Sigmoid colon (tissue), 6 donors: ENCODE measurements at regions not wholly inside any gene's neighbourhood (a gene's known extent, or its start where the extent isn't known, plus 50 kb on each side); places are given as distances from the start of the nearest gene placed in this dataset.

Experiments
- DNase-seq: peaks from one replicate; pipeline ENCODE4 v3.0.0-alpha.2; 2019
- H3K27ac ChIP-seq, 4 donors: fragments of 200-600 bp; sonication (generic); one replicate each; pipeline ENCODE4 v1.5.1; 2016 to 2019; ENCODE audit warnings: mild to moderate bottlenecking in 1 of 4
- H3K27me3 ChIP-seq, 3 donors: fragments of 200-600 bp; sonication (generic); one replicate each; pipeline ENCODE4 v1.5.1; 2019; ENCODE audit warnings: mild to moderate bottlenecking in 1 of 3
- H3K36me3 ChIP-seq, 4 donors: fragments of 200-600 bp; sonication (generic); one replicate each; pipeline ENCODE4 v1.5.1; 2016 to 2019
- H3K4me1 ChIP-seq, 4 donors: fragments of 200-600 bp; sonication (generic); one replicate each; pipeline ENCODE4 v1.5.1; 2017 to 2019
- H3K4me3 ChIP-seq, 4 donors: fragments of 200-600 bp; sonication (generic); one replicate each; pipeline ENCODE4 v1.5.1; 2017 to 2019; ENCODE audit warnings: mild to moderate bottlenecking in 2 of 4, moderate library complexity in 1 of 4
- H3K9me3 ChIP-seq, 4 donors: fragments of 200-600 bp in 3 of 4; sonication (generic) in 3 of 4; one replicate each; pipeline versions ENCODE4 v1.5.1 to v1.6.1; 2013 to 2019
- EP300 ChIP-seq, 4 donors: sonication (generic); formaldehyde crosslinking; IDR thresholded peaks; one replicate each; pipeline ENCODE4 v1.6.1; 2017; ENCODE audit warnings: antibody characterized with exemption in 4 of 4
- POLR2A ChIP-seq, 2 donors: fragments of 450-650 bp; IDR thresholded peaks; one replicate each; pipeline ENCODE4 v1.6.1; 2016; ENCODE audit warnings: antibody characterized with exemption in 2 of 2, mild to moderate bottlenecking in 2 of 2, moderate library complexity in 2 of 2
- POLR2AphosphoS5 ChIP-seq, 4 donors: sonication (generic); formaldehyde crosslinking; IDR thresholded peaks; one replicate each; pipeline ENCODE4 v1.6.1; 2017; ENCODE audit warnings: antibody characterized with exemption in 4 of 4
- WGBS, 2 donors: extraction: QIAGEN DNeasy Blood & Tissue Kit; methylation state at CpG; one replicate each; pipeline ENCODE4 v1.1.7; 2013; 5-methylcytosine and 5-hydroxymethylcytosine counted together
- intact Hi-C: fragments of 100-400 bp; cut with DNase I; formaldehyde crosslinking; loops from one replicate; pipeline ENCODE4 v1.15.1; 2023
- TF ChIP-seq, protein P1 (sequence below), 4 experiments: fragments of 450-650 bp in 3 of 4; fragments of 200-600 bp in 1 of 4; IDR thresholded peaks; one replicate each; pipeline ENCODE4 v1.5.1; 2016 to 2019; ENCODE audit warnings: antibody characterized with exemption in 4 of 4, mild to moderate bottlenecking in 3 of 4, moderate library complexity in 2 of 4
- donor health status: healthy with polysubstance abuse.
- donor health status: healthy.

DNA sequence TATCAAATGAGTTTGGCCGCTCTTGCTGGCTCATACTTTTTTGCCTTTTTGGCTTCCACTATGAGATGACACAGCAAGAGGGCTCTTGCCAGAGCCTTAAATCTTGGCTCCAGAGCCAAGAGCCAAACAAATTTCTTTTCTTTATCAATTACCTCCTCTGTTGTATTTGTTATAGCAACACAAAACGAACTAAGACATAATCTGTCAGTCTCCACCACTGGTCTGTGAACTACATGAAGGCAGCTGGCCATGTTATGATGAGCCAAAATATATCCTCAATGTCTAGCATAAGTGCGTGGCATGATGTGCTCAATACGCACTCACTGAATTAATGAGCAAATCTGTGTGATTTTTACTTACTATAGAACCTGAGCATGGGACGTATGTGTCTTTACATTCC lies 220.0 kb upstream of the ZNF217 start:
- no peak overlapping the region for H3K4me3 ChIP-seq
- H3K27me3 ChIP-seq: no peaks in the 10 kb centered on the region
- H3K27ac ChIP-seq: no peak overlapping the region
- TF ChIP-seq POLR2AphosphoS5 (IDR thresholded peaks at IDR 0.05) (no peak), POLR2A (IDR thresholded peaks at IDR 0.05) (no peak), EP300 (IDR thresholded peaks at IDR 0.05) (no peak)
- TF ChIP-seq, protein P1, sequence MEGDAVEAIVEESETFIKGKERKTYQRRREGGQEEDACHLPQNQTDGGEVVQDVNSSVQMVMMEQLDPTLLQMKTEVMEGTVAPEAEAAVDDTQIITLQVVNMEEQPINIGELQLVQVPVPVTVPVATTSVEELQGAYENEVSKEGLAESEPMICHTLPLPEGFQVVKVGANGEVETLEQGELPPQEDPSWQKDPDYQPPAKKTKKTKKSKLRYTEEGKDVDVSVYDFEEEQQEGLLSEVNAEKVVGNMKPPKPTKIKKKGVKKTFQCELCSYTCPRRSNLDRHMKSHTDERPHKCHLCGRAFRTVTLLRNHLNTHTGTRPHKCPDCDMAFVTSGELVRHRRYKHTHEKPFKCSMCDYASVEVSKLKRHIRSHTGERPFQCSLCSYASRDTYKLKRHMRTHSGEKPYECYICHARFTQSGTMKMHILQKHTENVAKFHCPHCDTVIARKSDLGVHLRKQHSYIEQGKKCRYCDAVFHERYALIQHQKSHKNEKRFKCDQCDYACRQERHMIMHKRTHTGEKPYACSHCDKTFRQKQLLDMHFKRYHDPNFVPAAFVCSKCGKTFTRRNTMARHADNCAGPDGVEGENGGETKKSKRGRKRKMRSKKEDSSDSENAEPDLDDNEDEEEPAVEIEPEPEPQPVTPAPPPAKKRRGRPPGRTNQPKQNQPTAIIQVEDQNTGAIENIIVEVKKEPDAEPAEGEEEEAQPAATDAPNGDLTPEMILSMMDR (IDR thresholded peaks at IDR 0.05): no peak
- WGBS, 2 donors: 86 to 87% methylated on average over 5 of the region's 5 CpGs
- H3K4me1 ChIP-seq: no peaks in the 10 kb centered on the region
- no peaks in the 10 kb centered on the region for H3K9me3 ChIP-seq
- no peaks in the 10 kb centered on the region for H3K36me3 ChIP-seq
- intact Hi-C loops: no loop called here
- no peak for DNase-seq

DNA sequence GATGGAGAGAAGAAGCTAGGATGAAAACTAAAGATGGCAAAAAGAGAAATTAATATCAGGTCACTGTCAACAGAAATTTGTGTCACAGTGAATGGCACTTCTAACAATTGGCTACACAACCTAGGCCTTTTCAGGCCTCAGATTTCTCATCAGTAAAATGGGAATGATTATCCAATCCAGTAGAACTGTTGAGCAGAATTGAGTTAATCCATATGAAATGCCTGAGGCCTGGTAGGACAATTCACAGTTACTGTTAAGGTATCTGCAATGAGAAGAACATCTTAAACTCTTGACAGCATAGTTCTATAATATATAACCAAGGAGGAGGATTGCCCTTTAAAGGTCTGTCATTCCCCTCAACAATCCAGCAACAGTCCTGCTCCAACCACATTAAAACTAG lies 217.9 kb upstream of the ZNF217 start:
- TF ChIP-seq, protein P1 (IDR thresholded peaks at IDR 0.05): no peak
- no peak for TF ChIP-seq POLR2A (IDR thresholded peaks at IDR 0.05)
- no peak for TF ChIP-seq POLR2AphosphoS5 (IDR thresholded peaks at IDR 0.05)
- TF ChIP-seq EP300 (IDR thresholded peaks at IDR 0.05): no peak
- Histone ChIP-seq H3K36me3 (no peaks in the 10 kb centered on the region), H3K27ac (no peak overlapping the region), H3K4me1 (no peaks in the 10 kb centered on the region), H3K9me3 (no peaks in the 10 kb centered on the region), H3K4me3 (no peak overlapping the region), H3K27me3 (no peaks in the 10 kb centered on the region)
- intact Hi-C loops: no loop called here
- no peak for DNase-seq

DNA sequence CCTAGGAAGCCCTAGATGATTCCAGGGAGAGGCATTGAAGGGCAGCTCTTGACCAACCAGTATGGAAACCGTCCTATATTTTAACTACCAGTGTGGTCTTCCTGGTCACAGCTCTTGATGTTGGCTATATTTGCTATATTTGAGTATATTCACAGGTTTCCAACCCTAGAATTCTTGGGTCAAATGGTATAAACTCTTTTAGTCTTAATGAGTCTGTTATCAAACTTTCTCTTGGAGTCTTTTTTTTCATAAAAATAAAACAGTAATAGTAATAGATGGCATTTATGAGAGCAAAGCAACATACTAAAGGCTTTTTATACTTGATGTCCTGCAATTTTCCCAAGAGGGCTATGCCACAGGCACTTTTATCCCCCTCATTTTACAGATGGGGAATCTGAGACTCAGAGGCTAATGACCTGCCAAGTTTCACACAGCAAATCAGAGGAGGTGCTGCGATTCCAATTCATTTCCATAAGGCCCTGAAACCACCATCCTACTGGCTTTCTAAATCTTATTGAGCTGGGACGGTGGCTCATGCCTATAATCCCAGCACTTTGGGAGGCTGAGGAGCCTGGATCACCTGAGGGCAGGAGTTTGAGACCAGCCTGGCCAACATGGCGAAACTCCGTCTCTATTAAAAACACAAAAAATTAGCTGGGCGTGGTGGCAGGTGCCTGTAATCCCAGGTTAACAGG lies 217.2 kb upstream of the ZNF217 start:
- TF ChIP-seq, protein P1 (IDR thresholded peaks at IDR 0.05): no peak
- TF ChIP-seq POLR2A (IDR thresholded peaks at IDR 0.05) (no peak), EP300 (IDR thresholded peaks at IDR 0.05) (no peak), POLR2AphosphoS5 (IDR thresholded peaks at IDR 0.05) (no peak)
- Histone ChIP-seq H3K4me1 (peaks cover 0 to under 1% (median 0%) of the 10 kb centered on the region in 4 donors), H3K4me3 (no peak overlapping the region), H3K27me3 (no peaks in the 10 kb centered on the region), H3K36me3 (no peaks in the 10 kb centered on the region), H3K27ac (no peak overlapping the region), H3K9me3 (no peaks in the 10 kb centered on the region)
- intact Hi-C loops: no loop called here
- WGBS, 2 donors: 86 to 96% methylated on average over 6 of the region's 6 CpGs
- no peak for DNase-seq

DNA sequence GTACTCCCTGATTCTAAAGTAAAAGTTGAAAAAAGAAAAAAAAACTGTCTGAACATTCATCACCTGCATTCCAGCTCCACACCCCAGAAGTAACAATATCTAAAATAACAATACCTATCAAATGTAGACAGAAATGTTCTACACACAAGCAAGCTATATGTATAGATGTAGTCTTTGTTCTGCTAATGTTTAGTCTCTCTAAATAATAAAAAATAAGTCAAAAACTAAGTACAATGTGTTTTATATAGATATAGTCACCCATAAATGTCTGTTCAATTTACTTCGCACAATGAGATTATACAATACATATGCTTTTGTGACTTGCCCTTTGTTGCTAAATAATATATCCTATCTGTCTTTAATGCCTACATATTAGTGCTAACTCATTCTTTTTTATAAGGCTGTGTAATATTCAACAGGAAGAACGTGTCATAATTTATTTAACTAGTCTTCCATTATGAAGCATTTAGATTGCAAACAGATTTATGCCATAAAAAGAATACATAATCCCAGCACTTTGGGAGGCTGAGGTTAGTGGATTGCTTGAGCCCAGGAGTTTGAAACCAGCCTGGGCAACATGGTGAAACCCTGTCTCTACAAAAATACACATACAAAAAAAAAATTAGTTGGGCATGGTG lies 216.2 kb upstream of the ZNF217 start:
- no peak for DNase-seq
- WGBS, 2 donors: 57 to 82% methylated on average over 2 of the region's 2 CpGs
- Histone ChIP-seq H3K36me3 (no peaks in the 10 kb centered on the region), H3K4me3 (no peak overlapping the region), H3K27ac (no peak overlapping the region), H3K4me1 (peaks cover 0 to 6% (median 0%) of the 10 kb centered on the region in 4 donors), H3K27me3 (no peaks in the 10 kb centered on the region), H3K9me3 (no peaks in the 10 kb centered on the region)
- intact Hi-C loops: no loop called here
- TF ChIP-seq POLR2AphosphoS5 (IDR thresholded peaks at IDR 0.05): no peak
- TF ChIP-seq, protein P1 (IDR thresholded peaks at IDR 0.05): no peak
- no peak for TF ChIP-seq POLR2A (IDR thresholded peaks at IDR 0.05)
- no peak for TF ChIP-seq EP300 (IDR thresholded peaks at IDR 0.05)
